ENCODE measurements at regions not wholly inside any gene's neighbourhood (a gene's known extent, or its start where the extent isn't known, plus 50 kb on each side); places are given as distances from the start of the nearest gene placed in this dataset.

DNA sequence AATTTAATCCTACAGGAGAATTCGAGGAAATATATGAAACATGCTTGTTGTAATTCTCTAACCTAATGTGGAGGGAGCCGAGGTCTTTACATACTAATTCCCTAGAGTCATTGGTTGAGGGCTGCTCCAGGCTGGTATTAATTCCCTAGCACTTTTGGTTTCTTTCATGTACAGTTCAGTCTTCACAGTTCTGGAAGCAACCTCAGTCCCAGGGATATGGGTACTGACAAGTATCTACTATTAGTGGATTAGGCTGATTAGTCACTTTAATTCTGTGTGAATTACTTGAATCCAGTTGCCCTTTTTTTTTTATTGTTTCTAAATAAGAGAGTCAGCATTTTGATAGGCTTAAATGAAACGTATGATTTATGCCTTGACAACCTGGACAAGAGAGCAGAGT, 172.3 kb upstream of the HTR2A start:
- Histone ChIP-seq H3K4me3 (ENCODE audit: low read length in 2 of 2) (no peak overlapping the region), H3K27ac (ENCODE audit: low read depth in 1 of 2, low read length in 2 of 2) (no peak overlapping the region), H3K4me1 (ENCODE audit: control insufficient read depth in 1 of 2, insufficient read depth in 2 of 2, low read length in 2 of 2) (no peaks in the 10 kb centered on the region), H3K9me3 (ENCODE audit: control insufficient read depth, low read length) (peaks cover 3% of the 10 kb centered on the region), H3K36me3 (ENCODE audit: control insufficient read depth in 1 of 2, insufficient read depth in 2 of 2, low read length in 1 of 2) (no peaks in the 10 kb centered on the region), H3K27me3 (ENCODE audit: control insufficient read depth in 1 of 2, insufficient read depth in 2 of 2, low read length in 1 of 2) (no peaks in the 10 kb centered on the region)
- ATAC-seq (ENCODE audit: low FRiP score) (no peak), DNase-seq (no peak)
- 71 to 73% methylated on average over 3 of the region's 3 CpGs for WGBS, 2 donors
- intact Hi-C loops (cut with DNase I) = no loop called here

DNA sequence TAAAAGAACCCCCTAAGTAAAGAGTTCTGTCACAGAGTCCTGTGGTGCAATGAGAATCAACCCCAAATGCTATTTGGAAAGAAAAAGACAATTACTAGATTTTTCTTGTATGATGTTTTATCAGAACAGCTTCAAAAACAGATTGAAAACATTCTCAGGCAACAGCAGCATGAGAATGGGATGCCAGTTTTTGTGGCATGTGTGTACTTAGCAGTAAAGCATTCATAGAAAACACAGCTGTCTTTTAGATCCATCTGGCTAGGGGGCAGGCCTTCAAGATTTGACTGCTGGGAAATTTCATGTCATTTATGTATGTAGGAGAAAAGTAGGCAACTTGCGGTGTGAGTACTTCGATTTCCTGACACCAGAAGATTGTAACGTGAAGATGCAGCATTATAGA, 170.5 kb upstream of the HTR2A start:
- Histone ChIP-seq H3K4me1 (ENCODE audit: control insufficient read depth in 1 of 2, insufficient read depth in 2 of 2, low read length in 2 of 2) (no peaks in the 10 kb centered on the region), H3K27me3 (ENCODE audit: control insufficient read depth in 1 of 2, insufficient read depth in 2 of 2, low read length in 1 of 2) (no peaks in the 10 kb centered on the region), H3K27ac (ENCODE audit: low read depth in 1 of 2, low read length in 2 of 2) (no peak overlapping the region), H3K9me3 (ENCODE audit: control insufficient read depth, low read length) (peaks cover 5% of the 10 kb centered on the region), H3K36me3 (ENCODE audit: control insufficient read depth in 1 of 2, insufficient read depth in 2 of 2, low read length in 1 of 2) (no peaks in the 10 kb centered on the region), H3K4me3 (ENCODE audit: low read length in 2 of 2) (no peak overlapping the region)
- WGBS, 2 donors = 64 to 73% methylated on average over 3 of the region's 3 CpGs
- ATAC-seq (ENCODE audit: low FRiP score) (no peak), DNase-seq (no peak)
- intact Hi-C loops (cut with DNase I) = no loop called here

GRCh38 chr13:47066226-47066625, 169.4 kb upstream of the HTR2A start:
- intact Hi-C loops (cut with DNase I) = no loop called here
- H3K27ac ChIP-seq (ENCODE audit: low read depth in 1 of 2, low read length in 2 of 2) = no peak overlapping the region
- H3K9me3 ChIP-seq (ENCODE audit: control insufficient read depth, low read length) = peaks cover 5% of the 10 kb centered on the region
- H3K36me3 ChIP-seq (ENCODE audit: control insufficient read depth in 1 of 2, insufficient read depth in 2 of 2, low read length in 1 of 2) = no peaks in the 10 kb centered on the region
- ATAC-seq (ENCODE audit: low FRiP score) (no peak), DNase-seq (no peak)
- no peaks in the 10 kb centered on the region for H3K27me3 ChIP-seq (ENCODE audit: control insufficient read depth in 1 of 2, insufficient read depth in 2 of 2, low read length in 1 of 2)
- no peaks in the 10 kb centered on the region for H3K4me1 ChIP-seq (ENCODE audit: control insufficient read depth in 1 of 2, insufficient read depth in 2 of 2, low read length in 2 of 2)
- H3K4me3 ChIP-seq (ENCODE audit: low read length in 2 of 2) = no peak overlapping the region

DNA sequence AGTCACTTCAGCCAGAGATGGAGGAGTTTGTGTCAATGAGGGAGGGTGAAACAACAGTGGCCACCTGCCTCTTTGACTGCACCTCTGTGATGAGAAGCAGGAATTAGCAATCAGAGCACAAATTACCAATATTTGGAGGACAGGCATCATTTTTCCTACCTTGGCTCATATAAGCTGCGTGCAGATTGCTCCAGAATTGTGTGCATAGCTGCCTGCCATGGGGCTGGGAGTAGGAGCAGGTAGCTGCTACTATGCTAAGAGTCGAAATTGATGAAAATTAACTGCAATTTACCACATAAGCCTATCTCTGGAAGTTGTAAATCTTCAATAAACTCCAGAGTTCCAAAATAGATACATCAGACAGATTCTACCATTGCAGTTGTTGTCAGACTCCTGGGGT, 167.5 kb upstream of the HTR2A start:
- no peak for DNase-seq
- H3K4me3 ChIP-seq (ENCODE audit: low read length in 2 of 2) = no peak overlapping the region
- WGBS, 2 donors = 50 to 63% methylated on average over 2 of the region's 2 CpGs
- no peaks in the 10 kb centered on the region for H3K27me3 ChIP-seq (ENCODE audit: control insufficient read depth in 1 of 2, insufficient read depth in 2 of 2, low read length in 1 of 2)
- no peak overlapping the region for H3K27ac ChIP-seq (ENCODE audit: low read depth in 1 of 2, low read length in 2 of 2)
- no peaks in the 10 kb centered on the region for H3K36me3 ChIP-seq (ENCODE audit: control insufficient read depth in 1 of 2, insufficient read depth in 2 of 2, low read length in 1 of 2)
- H3K4me1 ChIP-seq (ENCODE audit: control insufficient read depth in 1 of 2, insufficient read depth in 2 of 2, low read length in 2 of 2) = no peaks in the 10 kb centered on the region
- ATAC-seq (ENCODE audit: low FRiP score) = no peak
- intact Hi-C loops (cut with DNase I) = no loop called here
- H3K9me3 ChIP-seq (ENCODE audit: control insufficient read depth, low read length) = peaks cover 5% of the 10 kb centered on the region

DNA sequence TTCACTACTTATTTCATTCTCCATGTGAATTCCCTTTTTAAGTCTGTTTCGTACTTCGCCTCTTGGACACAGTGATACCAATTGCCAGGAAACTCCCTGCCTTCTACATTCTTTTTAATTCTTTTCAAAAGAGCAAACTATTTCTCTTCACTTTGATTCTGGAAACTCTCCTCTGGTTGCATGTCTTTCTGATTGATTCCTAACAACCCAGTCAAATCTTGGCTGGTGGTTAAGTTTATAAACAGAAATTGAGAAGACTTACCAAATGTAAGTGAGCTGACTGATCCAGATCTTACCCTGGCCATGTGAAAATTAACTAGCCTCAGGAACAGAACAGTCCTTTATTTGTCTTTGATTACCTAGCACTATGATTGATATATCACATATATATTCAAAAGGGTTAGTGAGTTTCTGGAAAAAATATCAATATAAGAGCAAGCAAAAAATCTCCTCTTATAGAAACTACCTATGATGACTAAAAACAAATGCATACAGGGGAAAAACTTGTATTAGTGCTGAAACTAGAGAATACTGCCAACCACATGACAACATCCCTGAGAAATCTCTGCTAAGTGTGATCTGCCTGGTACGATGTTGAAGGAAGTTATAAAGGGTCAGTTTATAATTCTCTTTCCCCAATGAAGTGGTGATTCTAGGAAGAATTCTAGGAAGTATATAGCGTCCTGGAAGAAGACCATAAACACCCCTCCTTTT, 152.6 kb upstream of the HTR2A start:
- intact Hi-C loops (cut with DNase I) = no loop called here
- ATAC-seq (ENCODE audit: low FRiP score) (no peak), DNase-seq (no peak)
- Histone ChIP-seq H3K4me3 (ENCODE audit: low read length in 2 of 2) (no peak overlapping the region), H3K27me3 (ENCODE audit: control insufficient read depth in 1 of 2, insufficient read depth in 2 of 2, low read length in 1 of 2) (no peaks in the 10 kb centered on the region), H3K9me3 (ENCODE audit: control insufficient read depth, low read length) (no peaks in the 10 kb centered on the region), H3K36me3 (ENCODE audit: control insufficient read depth in 1 of 2, insufficient read depth in 2 of 2, low read length in 1 of 2) (no peaks in the 10 kb centered on the region), H3K4me1 (ENCODE audit: control insufficient read depth in 1 of 2, insufficient read depth in 2 of 2, low read length in 2 of 2) (no peaks in the 10 kb centered on the region), H3K27ac (ENCODE audit: low read depth in 1 of 2, low read length in 2 of 2) (no peak overlapping the region)
- 52 to 63% methylated on average over 4 of the region's 4 CpGs for WGBS, 2 donors

DNA sequence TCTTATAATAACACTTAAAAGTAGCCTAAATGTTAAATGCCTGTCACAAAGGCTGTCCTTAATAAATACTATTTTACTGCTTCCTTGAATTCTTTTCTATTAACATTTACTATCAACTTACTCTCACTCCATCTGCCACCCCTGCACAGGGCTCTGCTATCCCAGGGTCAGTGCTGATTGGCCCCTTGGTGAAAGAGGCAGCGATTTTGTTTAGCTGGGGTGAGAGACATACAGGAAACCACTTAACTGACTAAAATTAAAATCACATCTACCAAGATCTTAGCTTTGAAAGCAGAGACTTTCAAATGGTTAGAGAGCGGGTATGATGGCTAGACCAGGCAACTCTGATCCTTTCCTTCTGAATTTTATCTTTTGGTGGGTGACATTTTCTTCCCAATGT, 149.9 kb upstream of the HTR2A start:
- H3K9me3 ChIP-seq (ENCODE audit: control insufficient read depth, low read length) = no peaks in the 10 kb centered on the region
- H3K27me3 ChIP-seq (ENCODE audit: control insufficient read depth in 1 of 2, insufficient read depth in 2 of 2, low read length in 1 of 2) = no peaks in the 10 kb centered on the region
- no peak overlapping the region for H3K4me3 ChIP-seq (ENCODE audit: low read length in 2 of 2)
- ATAC-seq (ENCODE audit: low FRiP score) (no peak), DNase-seq (no peak)
- intact Hi-C loops (cut with DNase I) = no loop called here
- no peak overlapping the region for H3K27ac ChIP-seq (ENCODE audit: low read depth in 1 of 2, low read length in 2 of 2)
- WGBS, 2 donors = 63 to 65% methylated on average over 2 of the region's 2 CpGs
- no peaks in the 10 kb centered on the region for H3K4me1 ChIP-seq (ENCODE audit: control insufficient read depth in 1 of 2, insufficient read depth in 2 of 2, low read length in 2 of 2)
- H3K36me3 ChIP-seq (ENCODE audit: control insufficient read depth in 1 of 2, insufficient read depth in 2 of 2, low read length in 1 of 2) = no peaks in the 10 kb centered on the region

DNA sequence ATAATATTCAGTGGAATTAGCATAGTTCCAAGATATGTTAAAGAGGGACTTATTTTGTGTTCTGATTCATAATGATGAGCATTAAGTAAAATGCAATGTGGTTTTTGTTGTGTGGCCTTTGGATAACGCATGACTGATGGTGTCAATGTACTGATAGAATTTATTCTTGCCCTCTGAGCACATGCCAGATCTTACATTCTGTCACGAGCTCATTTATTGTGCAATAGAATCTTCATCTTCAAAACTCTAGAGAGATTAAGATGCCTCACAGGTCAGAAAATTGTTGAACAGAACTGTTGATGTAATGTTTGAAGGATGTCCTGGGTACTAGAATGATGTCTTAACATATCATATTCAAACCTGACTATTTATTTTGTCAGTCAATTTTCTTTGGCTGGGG, 148.0 kb upstream of the HTR2A start:
- intact Hi-C loops (cut with DNase I) = no loop called here
- Histone ChIP-seq H3K27me3 (ENCODE audit: control insufficient read depth in 1 of 2, insufficient read depth in 2 of 2, low read length in 1 of 2) (no peaks in the 10 kb centered on the region), H3K4me1 (ENCODE audit: control insufficient read depth in 1 of 2, insufficient read depth in 2 of 2, low read length in 2 of 2) (no peaks in the 10 kb centered on the region), H3K27ac (ENCODE audit: low read depth in 1 of 2, low read length in 2 of 2) (no peak overlapping the region), H3K4me3 (ENCODE audit: low read length in 2 of 2) (no peak overlapping the region), H3K9me3 (ENCODE audit: control insufficient read depth, low read length) (no peaks in the 10 kb centered on the region), H3K36me3 (ENCODE audit: control insufficient read depth in 1 of 2, insufficient read depth in 2 of 2, low read length in 1 of 2) (no peaks in the 10 kb centered on the region)
- DNase-seq (no peak), ATAC-seq (ENCODE audit: low FRiP score) (no peak)
- WGBS, 2 donors = 78 to 81% methylated on average over 2 of the region's 2 CpGs

GRCh38 chr13:47039106-47039505, 142.3 kb upstream of the HTR2A start:
- H3K9me3 ChIP-seq (ENCODE audit: control insufficient read depth, low read length) = no peaks in the 10 kb centered on the region
- H3K36me3 ChIP-seq (ENCODE audit: control insufficient read depth in 1 of 2, insufficient read depth in 2 of 2, low read length in 1 of 2) = no peaks in the 10 kb centered on the region
- H3K4me3 ChIP-seq (ENCODE audit: low read length in 2 of 2) = no peak overlapping the region
- DNase-seq = no peak
- WGBS, 2 donors = 74 to 88% methylated on average over 2 of the region's 2 CpGs
- H3K27ac ChIP-seq (ENCODE audit: low read depth in 1 of 2, low read length in 2 of 2) = no peak overlapping the region
- no peaks in the 10 kb centered on the region for H3K27me3 ChIP-seq (ENCODE audit: control insufficient read depth in 1 of 2, insufficient read depth in 2 of 2, low read length in 1 of 2)
- ATAC-seq (ENCODE audit: low FRiP score) = no peak
- no peaks in the 10 kb centered on the region for H3K4me1 ChIP-seq (ENCODE audit: control insufficient read depth in 1 of 2, insufficient read depth in 2 of 2, low read length in 2 of 2)
- intact Hi-C loops (cut with DNase I) = no loop called here

DNA sequence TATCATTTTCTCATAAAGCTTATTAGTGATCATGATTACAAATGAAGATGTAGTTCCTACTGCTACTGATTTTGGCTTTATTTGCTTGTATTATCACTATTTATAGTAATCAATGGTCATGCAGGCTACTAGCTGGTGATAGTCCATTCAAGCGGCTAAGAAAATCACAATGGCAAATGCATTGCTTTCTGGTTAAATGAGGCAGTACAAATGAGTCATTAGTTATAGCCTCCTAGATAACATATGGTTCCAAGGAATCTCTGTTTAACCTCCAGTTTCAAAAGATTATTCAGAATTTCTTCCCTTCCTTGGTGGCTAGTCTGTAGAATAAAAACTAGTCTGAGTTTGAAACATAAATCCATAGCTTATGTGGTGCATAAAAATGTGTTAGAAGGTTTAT, 141.3 kb upstream of the HTR2A start:
- no peak overlapping the region for H3K4me3 ChIP-seq (ENCODE audit: low read length in 2 of 2)
- no peaks in the 10 kb centered on the region for H3K36me3 ChIP-seq (ENCODE audit: control insufficient read depth in 1 of 2, insufficient read depth in 2 of 2, low read length in 1 of 2)
- H3K27ac ChIP-seq (ENCODE audit: low read depth in 1 of 2, low read length in 2 of 2) = no peak overlapping the region
- H3K9me3 ChIP-seq (ENCODE audit: control insufficient read depth, low read length) = no peaks in the 10 kb centered on the region
- intact Hi-C loops (cut with DNase I) = no loop called here
- H3K27me3 ChIP-seq (ENCODE audit: control insufficient read depth in 1 of 2, insufficient read depth in 2 of 2, low read length in 1 of 2) = no peaks in the 10 kb centered on the region
- ATAC-seq (ENCODE audit: low FRiP score) = no peak
- DNase-seq = no peak
- H3K4me1 ChIP-seq (ENCODE audit: control insufficient read depth in 1 of 2, insufficient read depth in 2 of 2, low read length in 2 of 2) = no peaks in the 10 kb centered on the region
- 72 to 90% methylated on average over 1 of the region's 1 CpG for WGBS, 2 donors

Measured in aorta (tissue), 5 donors.